ENCODE measurements at regions not wholly inside any gene's neighbourhood (a gene's known extent, or its start where the extent isn't known, plus 50 kb on each side); places are given as distances from the start of the nearest gene placed in this dataset.

DNA sequence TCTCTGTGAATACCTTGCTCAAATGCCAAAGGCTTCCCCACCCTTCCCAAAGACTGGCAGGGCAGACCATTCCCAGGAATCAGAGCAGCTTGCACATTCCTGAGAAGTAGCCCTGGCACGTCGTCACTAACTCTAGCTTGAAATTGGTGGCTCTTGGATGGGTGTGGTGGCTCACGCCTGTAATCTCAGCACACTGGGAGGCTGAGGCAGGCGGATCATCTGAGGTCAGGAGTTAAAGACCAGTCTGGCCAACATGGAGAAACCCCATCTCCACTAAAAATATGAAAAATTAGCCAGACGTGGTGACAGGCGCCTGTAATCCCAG, 108.2 kb upstream of the MPP7 start:
- Mint-ChIP-seq H3K27ac (ENCODE audit: unreplicated experiment) (no peak overlapping the region), H3K4me3 (ENCODE audit: unreplicated experiment) (no peak overlapping the region), H3K27me3 (ENCODE audit: unreplicated experiment) (peaks cover 2% of the 10 kb centered on the region), H3K4me1 (ENCODE audit: unreplicated experiment) (no peaks in the 10 kb centered on the region), H3K36me3 (ENCODE audit: low read depth, unreplicated experiment) (no peaks in the 10 kb centered on the region), H3K9me3 (ENCODE audit: unreplicated experiment) (no peaks in the 10 kb centered on the region)
- DNase-seq (ENCODE audit: low spot score) = no peak
- TF ChIP-seq, protein P1, sequence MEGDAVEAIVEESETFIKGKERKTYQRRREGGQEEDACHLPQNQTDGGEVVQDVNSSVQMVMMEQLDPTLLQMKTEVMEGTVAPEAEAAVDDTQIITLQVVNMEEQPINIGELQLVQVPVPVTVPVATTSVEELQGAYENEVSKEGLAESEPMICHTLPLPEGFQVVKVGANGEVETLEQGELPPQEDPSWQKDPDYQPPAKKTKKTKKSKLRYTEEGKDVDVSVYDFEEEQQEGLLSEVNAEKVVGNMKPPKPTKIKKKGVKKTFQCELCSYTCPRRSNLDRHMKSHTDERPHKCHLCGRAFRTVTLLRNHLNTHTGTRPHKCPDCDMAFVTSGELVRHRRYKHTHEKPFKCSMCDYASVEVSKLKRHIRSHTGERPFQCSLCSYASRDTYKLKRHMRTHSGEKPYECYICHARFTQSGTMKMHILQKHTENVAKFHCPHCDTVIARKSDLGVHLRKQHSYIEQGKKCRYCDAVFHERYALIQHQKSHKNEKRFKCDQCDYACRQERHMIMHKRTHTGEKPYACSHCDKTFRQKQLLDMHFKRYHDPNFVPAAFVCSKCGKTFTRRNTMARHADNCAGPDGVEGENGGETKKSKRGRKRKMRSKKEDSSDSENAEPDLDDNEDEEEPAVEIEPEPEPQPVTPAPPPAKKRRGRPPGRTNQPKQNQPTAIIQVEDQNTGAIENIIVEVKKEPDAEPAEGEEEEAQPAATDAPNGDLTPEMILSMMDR (IDR thresholded peaks at IDR 0.05; ENCODE audit: unreplicated experiment) = no peak

DNA sequence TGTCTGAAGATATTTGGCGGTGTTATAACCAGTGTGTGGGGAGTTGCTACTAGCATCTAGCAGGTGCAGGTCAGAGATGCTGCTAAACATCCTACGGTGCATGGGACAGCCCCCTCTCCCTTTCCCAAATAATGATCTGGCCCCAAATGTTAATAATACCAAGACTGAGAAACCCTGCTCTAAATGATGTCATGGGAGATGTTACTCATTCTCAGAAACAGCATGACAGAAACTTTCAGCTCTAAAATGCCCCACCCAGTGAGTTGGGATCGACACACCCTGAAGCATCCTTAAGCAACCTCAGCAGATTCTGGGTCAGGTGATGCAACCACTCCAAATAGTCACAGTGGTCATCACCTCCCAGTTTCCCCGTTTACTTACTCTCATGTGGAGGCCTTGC, 108.8 kb upstream of the MPP7 start:
- Mint-ChIP-seq H3K27me3 (ENCODE audit: unreplicated experiment) (peaks cover 2% of the 10 kb centered on the region), H3K36me3 (ENCODE audit: low read depth, unreplicated experiment) (no peaks in the 10 kb centered on the region), H3K4me3 (ENCODE audit: unreplicated experiment) (no peak overlapping the region), H3K4me1 (ENCODE audit: unreplicated experiment) (no peaks in the 10 kb centered on the region), H3K27ac (ENCODE audit: unreplicated experiment) (no peak overlapping the region), H3K9me3 (ENCODE audit: unreplicated experiment) (no peaks in the 10 kb centered on the region)
- TF ChIP-seq, protein P1 (IDR thresholded peaks at IDR 0.05; ENCODE audit: unreplicated experiment) = no peak
- DNase-seq (ENCODE audit: low spot score) = no peak

DNA sequence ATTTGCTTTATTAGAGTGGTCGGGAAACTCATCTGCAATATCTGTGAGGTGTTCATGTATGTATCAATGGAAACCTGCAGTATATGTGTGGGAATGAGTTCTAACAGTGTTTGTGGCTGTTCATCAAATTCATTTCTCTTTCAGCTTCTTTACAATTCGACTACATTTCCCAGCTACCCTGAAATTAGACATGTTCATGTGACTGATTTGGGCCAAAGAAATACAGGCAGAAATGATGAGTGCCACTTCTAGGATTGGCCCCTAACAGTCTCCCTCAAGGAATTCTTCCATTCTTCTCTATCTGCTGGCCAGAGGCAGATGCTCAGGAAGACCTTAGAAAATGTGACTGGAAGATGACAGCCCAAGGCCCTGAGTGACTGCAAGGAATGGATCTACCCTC, 114.8 kb upstream of the WAC start:
- Mint-ChIP-seq H3K27me3 (ENCODE audit: unreplicated experiment) (no peaks in the 10 kb centered on the region), H3K9me3 (ENCODE audit: unreplicated experiment) (no peaks in the 10 kb centered on the region), H3K4me1 (ENCODE audit: unreplicated experiment) (peaks cover 12% of the 10 kb centered on the region), H3K27ac (ENCODE audit: unreplicated experiment) (no peak overlapping the region), H3K4me3 (ENCODE audit: unreplicated experiment) (no peak overlapping the region), H3K36me3 (ENCODE audit: low read depth, unreplicated experiment) (no peaks in the 10 kb centered on the region)
- no peak for DNase-seq (ENCODE audit: low spot score)
- TF ChIP-seq, protein P1 (IDR thresholded peaks at IDR 0.05; ENCODE audit: unreplicated experiment) = no peak

GRCh38 chr10:28425422-28425821, 107.5 kb upstream of the WAC start:
- TF ChIP-seq, protein P1 (IDR thresholded peaks at IDR 0.05; ENCODE audit: unreplicated experiment) = no peak
- Mint-ChIP-seq H3K9me3 (ENCODE audit: unreplicated experiment) (no peaks in the 10 kb centered on the region), H3K27ac (ENCODE audit: unreplicated experiment) (no peak overlapping the region), H3K4me3 (ENCODE audit: unreplicated experiment) (no peak overlapping the region), H3K36me3 (ENCODE audit: low read depth, unreplicated experiment) (no peaks in the 10 kb centered on the region), H3K4me1 (ENCODE audit: unreplicated experiment) (no peaks in the 10 kb centered on the region), H3K27me3 (ENCODE audit: unreplicated experiment) (no peaks in the 10 kb centered on the region)
- no peak for DNase-seq (ENCODE audit: low spot score)

- TF ChIP-seq, protein P1 (IDR thresholded peaks at IDR 0.05; ENCODE audit: unreplicated experiment) = no peak
- no peak overlapping the region for H3K4me3 Mint-ChIP-seq (ENCODE audit: unreplicated experiment)
- DNase-seq (ENCODE audit: low spot score) = no peak
- H3K27me3 Mint-ChIP-seq (ENCODE audit: unreplicated experiment) = no peaks in the 10 kb centered on the region
- H3K27ac Mint-ChIP-seq (ENCODE audit: unreplicated experiment) = no peak overlapping the region
- no peaks in the 10 kb centered on the region for H3K4me1 Mint-ChIP-seq (ENCODE audit: unreplicated experiment)
- no peaks in the 10 kb centered on the region for H3K36me3 Mint-ChIP-seq (ENCODE audit: low read depth, unreplicated experiment)
- no peaks in the 10 kb centered on the region for H3K9me3 Mint-ChIP-seq (ENCODE audit: unreplicated experiment)
These were observed 106.3 kb upstream of the WAC start for GRCh38 chr10:28426392-28427159.

Data from endothelial cell (in vitro differentiated cells).